ENCODE measurements at regions not wholly inside any gene's neighbourhood (a gene's known extent, or its start where the extent isn't known, plus 50 kb on each side); places are given as distances from the start of the nearest gene placed in this dataset.

- peak; percentile 64 for DNase-seq
Measured at GRCh38 chr10:83165265-83165664, 974.0 kb upstream of the GHITM start.

GRCh38 chr10:83166344-83166743 is 973.0 kb upstream of the GHITM start:
- DNase-seq, result no peak

- DNase-seq, result no peak
Measured at GRCh38 chr10:83167081-83167480, 972.2 kb upstream of the GHITM start.

GRCh38 chr10:83176901-83177300 is 962.4 kb upstream of the GHITM start:
- DNase-seq, result no peak

- DNase-seq, result no peak
Measured at GRCh38 chr10:83178526-83178925, 960.8 kb upstream of the GHITM start.

GRCh38 chr10:83179371-83179770 is 959.9 kb upstream of the GHITM start:
- DNase-seq, result no peak

GRCh38 chr10:83182076-83182475 is 957.2 kb upstream of the GHITM start:
- no peak for DNase-seq

GRCh38 chr10:83184641-83185040 is 954.7 kb upstream of the GHITM start:
- no peak for DNase-seq

GRCh38 chr10:83190614-83191013 is 948.7 kb upstream of the GHITM start:
- DNase-seq, result no peak

- DNase-seq, result no peak
Measured at GRCh38 chr10:83193026-83193425, 946.3 kb upstream of the GHITM start.

GRCh38 chr10:83195021-83195420 is 944.3 kb upstream of the GHITM start:
- no peak for DNase-seq

- DNase-seq, result no peak
Measured at GRCh38 chr10:83199374-83199773, 939.9 kb upstream of the GHITM start.

GRCh38 chr10:83205861-83206260 is 933.4 kb upstream of the GHITM start:
- no peak for DNase-seq

GRCh38 chr10:83212632-83213334 is 926.5 kb upstream of the GHITM start:
- DNase-seq, result peak; percentile 22

GRCh38 chr10:83214136-83214535 is 925.2 kb upstream of the GHITM start:
- peak; percentile 13 for DNase-seq

GRCh38 chr10:83218205-83218604 is 921.1 kb upstream of the GHITM start:
- no peak for DNase-seq

- no peak for DNase-seq
Measured at GRCh38 chr10:83222300-83222699, 917.0 kb upstream of the GHITM start.

- no peak for DNase-seq
Measured at GRCh38 chr10:83222832-83223742, 916.2 kb upstream of the GHITM start.

GRCh38 chr10:83225781-83226180 is 913.5 kb upstream of the GHITM start:
- DNase-seq, result no peak

- no peak for DNase-seq
Measured at GRCh38 chr10:83229991-83230390, 909.3 kb upstream of the GHITM start.

GRCh38 chr10:83233691-83234090 is 905.6 kb upstream of the GHITM start:
- DNase-seq, result no peak

- no peak for DNase-seq
Measured at GRCh38 chr10:83248106-83248631, 891.1 kb upstream of the GHITM start.

- no peak for DNase-seq
Measured at GRCh38 chr10:83250396-83250795, 888.9 kb upstream of the GHITM start.

GRCh38 chr10:83252169-83252568 is 887.1 kb upstream of the GHITM start:
- DNase-seq, result no peak

Measured in NCI-H446 treated with DMSO at 0.1 percent for 48 hours (cell line).